PC-3 (cell line): ENCODE measurements at regions not wholly inside any gene's neighbourhood (a gene's known extent, or its start where the extent isn't known, plus 50 kb on each side); places are given as distances from the start of the nearest gene placed in this dataset.

Source experiments
- ATAC-seq: fragments of 200-7000 bp; cut with Tn5 transposase; 2 replicates; pipeline ENCODE4 v1.9.1; 2020; ENCODE audit warnings: mild to moderate bottlenecking, moderate library complexity
- BruUV-seq: library from RNA; stranded (reverse); fragments of 400-500 nt; replicated peaks from 2 replicates; lab custom pipeline; 2021; lab: Mats Ljungman, UMichigan
- CTCF ChIA-PET: fragments of 300-600 bp; sonication (Branson Sonifier 250); formaldehyde crosslinking; loops from one replicate; lab custom pipeline; 2022; ENCODE audit warnings: antibody characterized with exemption; lab: Charles Lee
- POLR2A ChIA-PET: fragments of 300-600 bp; sonication (Branson Sonifier 250); formaldehyde crosslinking; loops from one replicate; lab custom pipeline; 2022; ENCODE audit warnings: antibody characterized with exemption; ENCODE audit not compliant: unreplicated experiment; lab: Charles Lee
- DNase-seq: peaks from one replicate; pipeline ENCODE4 v3.0.0-alpha.2; 2015
- H2AFZ ChIP-seq: fragments of 300-600 bp; sonication (generic); 2 replicates; pipeline ENCODE4 v1.6.0; 2016; ENCODE audit warnings: antibody characterized with exemption, low read length
- H3F3A ChIP-seq: fragments of 300-600 bp; sonication (generic); one replicate; pipeline ENCODE4 v1.6.0; 2017; ENCODE audit warnings: antibody characterized with exemption, low read length, control low read depth, mild to moderate bottlenecking; ENCODE audit not compliant: unreplicated experiment
- H3K27ac ChIP-seq: fragments of 300-600 bp; sonication (generic); 2 replicates; pipeline ENCODE4 v1.5.1; 2016; ENCODE audit warnings: mild to moderate bottlenecking, low read length
- H3K27me3 ChIP-seq: fragments of 300-600 bp; sonication (generic); 2 replicates; pipeline ENCODE4 v1.6.1; 2016; ENCODE audit warnings: low read length, mixed read lengths
- H3K36me3 ChIP-seq: fragments of 300-600 bp; sonication (generic); 2 replicates; pipeline ENCODE4 v1.6.1; 2016; ENCODE audit warnings: low read depth, mixed run types, low read length, mixed read lengths
- H3K4me1 ChIP-seq: fragments of 300-600 bp; sonication (generic); 2 replicates; pipeline ENCODE4 v1.5.1; 2016; ENCODE audit warnings: low read length; ENCODE audit not compliant: insufficient read depth
- H3K4me2 ChIP-seq: fragments of 300-600 bp; sonication (generic); 2 replicates; pipeline ENCODE4 v1.6.0; 2016; ENCODE audit warnings: low read length
- H3K4me3 ChIP-seq: fragments of 300-600 bp; sonication (generic); 2 replicates; pipeline ENCODE4 v1.5.1; 2016; ENCODE audit warnings: mild to moderate bottlenecking, low read length, mixed read lengths
- H3K79me2 ChIP-seq: fragments of 300-600 bp; sonication (generic); 2 replicates; pipeline ENCODE4 v1.6.1; 2017; ENCODE audit warnings: low read length, mixed read lengths
- H3K9ac ChIP-seq: fragments of 300-600 bp; sonication (generic); 2 replicates; pipeline ENCODE4 v1.6.0; 2016; ENCODE audit warnings: mild to moderate bottlenecking, low read length
- H3K9me2 ChIP-seq: fragments of 300-600 bp; sonication (generic); replicated peaks from 2 replicates; pipeline ENCODE4 v1.6.1; 2016; ENCODE audit warnings: mixed run types, low read length, mixed read lengths
- H3K9me3 ChIP-seq: fragments of 300-600 bp; sonication (generic); 2 replicates; pipeline ENCODE4 v1.6.1; 2016; ENCODE audit warnings: low read length, mixed read lengths
- H4K20me1 ChIP-seq: fragments of 300-600 bp; sonication (generic); 2 replicates; pipeline ENCODE4 v1.6.1; 2016; ENCODE audit warnings: low read length, mixed read lengths
- CTCF ChIP-seq: fragments of 300-600 bp; sonication (generic); conservative IDR thresholded peaks from 2 replicates; pipeline ENCODE4 v1.5.1; 2017; ENCODE audit warnings: antibody characterized with exemption, low read depth, mild to moderate bottlenecking, low read length
- EZH2 ChIP-seq: fragments of 300-600 bp; sonication (generic); IDR thresholded peaks from one replicate; pipeline ENCODE4 v1.6.1; 2017; ENCODE audit warnings: antibody characterized with exemption, mild to moderate bottlenecking, low read length; ENCODE audit not compliant: unreplicated experiment
- EZH2phosphoT487 ChIP-seq: fragments of 300-600 bp; sonication (generic); IDR thresholded peaks from 2 replicates; pipeline ENCODE4 v1.6.1; 2018; ENCODE audit warnings: mild to moderate bottlenecking, antibody characterized with exemption, low read length, borderline replicate concordance
- intact Hi-C: fragments of 100-400 bp; cut with micrococcal nuclease; formaldehyde crosslinking; loops from 2 replicates; pipeline ENCODE4 v1.9.0; 2023

- ChIA-PET POLR2A (no interaction called here), CTCF (no interaction called here)
- no TSS peak for BruUV-seq
- Histone ChIP-seq H3K4me2 (no peak overlapping the region), H3K79me2 (no peaks in the 10 kb centered on the region), H3K9me3 (no peaks in the 10 kb centered on the region), H3K9ac (no peak overlapping the region), H2AFZ (no peak overlapping the region), H3K9me2 (no peaks in the 10 kb centered on the region), H3K4me3 (no peak overlapping the region), H3F3A (no peaks in the 10 kb centered on the region), H3K27me3 (no peaks in the 10 kb centered on the region), H3K36me3 (no peaks in the 10 kb centered on the region), H3K4me1 (peaks cover 17% of the 10 kb centered on the region), H4K20me1 (no peaks in the 10 kb centered on the region), H3K27ac (no peak overlapping the region)
- no peak for ATAC-seq
- no peak for TF ChIP-seq EZH2phosphoT487
- TF ChIP-seq EZH2: no peak
- no peak for TF ChIP-seq CTCF
- intact Hi-C loops: no loop called here
- no peak for DNase-seq
Observed at GRCh38 chr18:56473400-56474024, 164.9 kb downstream of the TXNL1 start.

DNA sequence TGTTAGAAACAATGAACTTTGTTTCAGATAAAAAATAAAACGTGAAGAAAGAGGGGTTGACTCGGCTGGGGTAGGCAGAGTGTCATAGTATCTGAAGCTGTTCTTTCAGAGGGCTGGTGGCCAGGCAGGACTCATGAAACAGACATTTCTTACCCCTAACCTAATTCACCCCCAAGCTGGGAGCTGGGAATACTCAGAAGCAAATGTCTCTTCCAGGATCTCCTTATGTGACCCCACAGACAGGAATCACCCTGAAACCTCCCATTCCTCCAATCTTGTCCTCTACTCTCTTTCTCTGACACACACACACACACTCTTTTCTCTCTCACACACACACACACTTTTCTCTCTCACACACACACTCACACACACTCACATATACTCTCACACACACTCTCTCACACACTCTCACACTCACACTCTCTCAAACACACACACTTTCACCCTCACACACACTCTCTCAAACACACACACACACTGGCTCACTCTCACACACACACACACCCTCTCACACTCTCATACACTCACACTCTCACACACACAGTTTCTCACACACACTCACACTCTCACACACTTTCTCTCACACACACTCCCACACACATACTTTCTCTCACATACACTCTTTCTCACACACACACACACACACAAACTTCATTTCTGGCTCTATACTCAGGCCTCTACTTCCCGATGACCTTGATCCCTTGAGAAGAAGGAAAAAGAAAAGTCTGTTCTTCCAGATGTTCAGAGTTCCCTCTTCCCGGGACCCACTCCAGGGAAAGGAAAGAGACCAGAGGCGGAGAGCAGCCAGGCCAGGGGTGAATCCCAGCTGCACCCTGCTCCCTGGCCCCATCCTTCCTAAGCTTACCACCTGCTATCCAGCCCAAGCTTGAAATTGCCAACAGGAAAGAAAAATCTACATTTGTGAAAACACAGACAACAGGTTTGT is 167.7 kb downstream of the TXNL1 start:
- no TSS peak for BruUV-seq
- TF ChIP-seq EZH2: no peak
- TF ChIP-seq EZH2phosphoT487: no peak
- TF ChIP-seq CTCF: no peak
- POLR2A ChIA-PET: no interaction called here
- H4K20me1 ChIP-seq: no peaks in the 10 kb centered on the region
- H3K4me2 ChIP-seq: no peak overlapping the region
- no peaks in the 10 kb centered on the region for H3K27me3 ChIP-seq
- no peak overlapping the region for H3K9ac ChIP-seq
- no peaks in the 10 kb centered on the region for H3K9me3 ChIP-seq
- H3K4me1 ChIP-seq: peaks cover 17% of the 10 kb centered on the region
- no peak overlapping the region for H3K27ac ChIP-seq
- H3K36me3 ChIP-seq: no peaks in the 10 kb centered on the region
- DNase-seq (no peak), ATAC-seq (no peak)
- intact Hi-C loops: no loop called here
- no peaks in the 10 kb centered on the region for H3K79me2 ChIP-seq
- CTCF ChIA-PET: no interaction called here
- H3K9me2 ChIP-seq: no peaks in the 10 kb centered on the region
- H3F3A ChIP-seq: no peaks in the 10 kb centered on the region
- H2AFZ ChIP-seq: no peak overlapping the region
- H3K4me3 ChIP-seq: no peak overlapping the region
